Gastroesophageal sphincter (tissue), 4 donors: ENCODE measurements at regions not wholly inside any gene's neighbourhood (a gene's known extent, or its start where the extent isn't known, plus 50 kb on each side); places are given as distances from the start of the nearest gene placed in this dataset.

Source experiments
- ATAC-seq: fragments of 150-250 bp; one replicate; pipeline ENCODE4 v1.9.1; 2016; ENCODE audit warnings: mild to moderate bottlenecking, moderate library complexity
- H3K27ac ChIP-seq, 4 donors: fragments of 200-600 bp; sonication (generic) in 3 of 4; 1 replicate in 3 of 4; 2 replicates in 1 of 4; pipeline ENCODE4 v1.5.1; 2016 to 2019
- H3K27me3 ChIP-seq: fragments of 200-600 bp; sonication (generic); one replicate; pipeline ENCODE4 v1.5.1; 2019
- H3K36me3 ChIP-seq, 2 donors: fragments of 200-600 bp; sonication (generic); one replicate each; pipeline ENCODE4 v1.5.1; 2019; ENCODE audit warnings: control low read depth in 1 of 2
- H3K4me1 ChIP-seq, 3 donors: fragments of 200-600 bp; sonication (generic); 1 replicate in 2 of 3; 2 replicates in 1 of 3; pipeline ENCODE4 v1.5.1; 2016 to 2019; ENCODE audit warnings: control low read depth in 2 of 3
- H3K4me3 ChIP-seq, 2 donors: fragments of 200-600 bp; sonication (generic); one replicate each; pipeline ENCODE4 v1.5.1; 2019; ENCODE audit warnings: mild to moderate bottlenecking in 1 of 2, moderate library complexity in 1 of 2
- H3K9me3 ChIP-seq, 3 donors: fragments of 200-600 bp; sonication (generic); one replicate each; pipeline ENCODE4 v1.5.1; 2017 to 2019; ENCODE audit warnings: control low read depth in 2 of 3
- CTCF ChIP-seq, 4 experiments: fragments of 200-600 bp in 2 of 4; fragments of 450-650 bp in 2 of 4; sonication (generic) in 1 of 4; IDR thresholded peaks; one replicate each; pipeline ENCODE4 v1.5.1; 2017 to 2019; ENCODE audit warnings: antibody characterized with exemption in 4 of 4, mild to moderate bottlenecking in 2 of 4, moderate library complexity in 2 of 4
- EP300 ChIP-seq: sonication (generic); formaldehyde crosslinking; IDR thresholded peaks from one replicate; pipeline ENCODE4 v1.6.1; 2017; ENCODE audit warnings: antibody characterized with exemption, mild to moderate bottlenecking
- POLR2A ChIP-seq, 2 donors: fragments of 450-650 bp; IDR thresholded peaks; one replicate each; pipeline ENCODE4 v1.6.1; 2017; ENCODE audit warnings: antibody characterized with exemption in 2 of 2, mild to moderate bottlenecking in 2 of 2, moderate library complexity in 1 of 2
- POLR2AphosphoS5 ChIP-seq: sonication (generic); formaldehyde crosslinking; IDR thresholded peaks from one replicate; pipeline ENCODE4 v1.6.1; 2017; ENCODE audit warnings: antibody characterized with exemption
- WGBS, 2 donors: methylation state at CpG; one replicate each; pipeline ENCODE4 v1.1.5; 2018; ENCODE audit warnings: low coverage in 1 of 2; 5-methylcytosine and 5-hydroxymethylcytosine counted together

GRCh38 chr18:35912332-35912731, 60.1 kb upstream of the RMP24 start:
- Histone ChIP-seq H3K27me3 (no peaks in the 10 kb centered on the region), H3K36me3 (no peaks in the 10 kb centered on the region), H3K4me1 (no peaks in the 10 kb centered on the region), H3K4me3 (no peak overlapping the region), H3K9me3 (no peaks in the 10 kb centered on the region), H3K27ac (no peak overlapping the region)
- no peak for ATAC-seq
- WGBS, 2 donors: 34 to 50% methylated on average over 6 of the region's 6 CpGs
- TF ChIP-seq POLR2AphosphoS5: no peak
- no peak for TF ChIP-seq EP300
- no peak for TF ChIP-seq CTCF (IDR thresholded peaks at IDR 0.05)
- TF ChIP-seq POLR2A (IDR thresholded peaks at IDR 0.05): no peak

DNA sequence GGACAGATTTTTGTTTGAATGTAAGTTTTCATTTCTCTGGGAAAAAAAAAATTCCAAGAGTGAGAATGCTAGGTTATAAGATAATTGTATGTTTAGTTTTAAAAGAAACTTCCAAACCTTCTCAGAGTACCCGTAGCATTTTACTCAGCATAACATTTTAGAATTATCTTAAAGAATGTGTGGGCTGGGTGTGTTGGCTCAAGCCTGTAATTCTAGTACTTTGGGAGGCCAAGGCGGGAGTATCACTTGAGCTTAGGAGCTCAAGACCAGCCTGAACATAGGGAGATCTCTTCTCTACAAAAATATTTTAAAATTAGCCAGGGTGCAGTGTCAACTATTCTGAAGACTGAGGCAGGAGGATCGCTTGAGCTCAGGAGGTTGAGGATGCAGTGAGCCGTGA, 57.4 kb upstream of the RMP24 start:
- TF ChIP-seq CTCF (IDR thresholded peaks at IDR 0.05): no peak
- no peak for TF ChIP-seq POLR2AphosphoS5
- no peak for TF ChIP-seq EP300
- no peak for TF ChIP-seq POLR2A (IDR thresholded peaks at IDR 0.05)
- Histone ChIP-seq H3K27me3 (no peaks in the 10 kb centered on the region), H3K27ac (no peak overlapping the region), H3K36me3 (no peaks in the 10 kb centered on the region), H3K4me1 (no peaks in the 10 kb centered on the region), H3K9me3 (no peaks in the 10 kb centered on the region), H3K4me3 (no peak overlapping the region)
- 61 to 86% methylated on average over 3 to 4 of the region's 4 CpGs for WGBS, 2 donors
- no peak for ATAC-seq

GRCh38 chr18:35917043-35917442, 55.4 kb upstream of the RMP24 start:
- TF ChIP-seq POLR2A (IDR thresholded peaks at IDR 0.05) (no peak), POLR2AphosphoS5 (no peak), CTCF (IDR thresholded peaks at IDR 0.05) (no peak), EP300 (no peak)
- no peak for ATAC-seq
- no peaks in the 10 kb centered on the region for H3K36me3 ChIP-seq
- H3K9me3 ChIP-seq: no peaks in the 10 kb centered on the region
- no peak overlapping the region for H3K27ac ChIP-seq
- no peak overlapping the region for H3K4me3 ChIP-seq
- no peaks in the 10 kb centered on the region for H3K27me3 ChIP-seq
- no peaks in the 10 kb centered on the region for H3K4me1 ChIP-seq

- H3K9me3 ChIP-seq: no peaks in the 10 kb centered on the region
- no peak overlapping the region for H3K4me3 ChIP-seq
- H3K27me3 ChIP-seq: no peaks in the 10 kb centered on the region
- 100% methylated on average over 1 of the region's 1 CpG for WGBS, 2 donors
- ATAC-seq: no peak
- H3K36me3 ChIP-seq: no peaks in the 10 kb centered on the region
- no peaks in the 10 kb centered on the region for H3K4me1 ChIP-seq
- no peak overlapping the region for H3K27ac ChIP-seq
- no peak for TF ChIP-seq POLR2A (IDR thresholded peaks at IDR 0.05)
- TF ChIP-seq EP300: no peak
- TF ChIP-seq CTCF (IDR thresholded peaks at IDR 0.05): no peak
- TF ChIP-seq POLR2AphosphoS5: no peak
Observed at GRCh38 chr18:35918564-35918963, 53.9 kb upstream of the RMP24 start.

DNA sequence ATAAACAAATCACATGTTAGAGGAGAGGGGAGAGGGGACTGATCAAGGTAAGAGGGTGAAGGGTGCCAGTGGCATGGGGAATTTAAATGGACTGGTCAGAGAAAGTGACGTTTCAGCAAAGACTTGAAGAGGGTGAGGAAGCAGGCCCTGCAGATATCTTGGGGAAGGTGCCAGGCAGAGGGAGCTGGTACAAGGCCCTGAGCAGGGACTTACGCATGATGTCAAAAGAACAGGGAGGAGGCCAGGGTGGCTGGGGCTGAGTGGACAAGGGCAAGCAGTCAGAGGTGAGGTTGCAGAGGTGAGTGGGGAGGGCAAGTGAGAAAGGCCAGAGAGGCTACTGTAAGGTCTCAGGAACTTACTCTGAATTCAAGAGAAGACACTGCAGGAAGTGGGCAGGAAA, 53.3 kb upstream of the RMP24 start:
- 77 to 83% methylated on average over 2 of the region's 2 CpGs for WGBS, 2 donors
- peaks cover 0 to 5% (median 0%) of the 10 kb centered on the region in 3 donors for H3K4me1 ChIP-seq
- no peak for ATAC-seq
- TF ChIP-seq EP300 (no peak), CTCF (IDR thresholded peaks at IDR 0.05) (no peak), POLR2AphosphoS5 (no peak), POLR2A (IDR thresholded peaks at IDR 0.05) (no peak)
- no peak overlapping the region for H3K4me3 ChIP-seq
- H3K9me3 ChIP-seq: no peaks in the 10 kb centered on the region
- no peaks in the 10 kb centered on the region for H3K27me3 ChIP-seq
- H3K36me3 ChIP-seq: no peaks in the 10 kb centered on the region
- H3K27ac ChIP-seq: no peak overlapping the region
